SH-SY5Y (cell line): ENCODE measurements at regions not wholly inside any gene's neighbourhood (a gene's known extent, or its start where the extent isn't known, plus 50 kb on each side); places are given as distances from the start of the nearest gene placed in this dataset.

ENCODE experiments used
- GATA2 ChIP-seq: IDR thresholded peaks from 2 replicates; pipeline ENCODE4 v1.6.1; 2011; ENCODE audit warnings: mild to moderate bottlenecking, low read depth, low read length
- GATA3 ChIP-seq: IDR thresholded peaks from 2 replicates; pipeline ENCODE4 v1.6.1; 2011; ENCODE audit warnings: low read depth, mild to moderate bottlenecking, low read length, moderate library complexity

GRCh38 chr1:81617308-81617967 is 183.3 kb upstream of the ADGRL2 start:
- no peak for TF ChIP-seq GATA2
- TF ChIP-seq GATA3 = no peak
